ENCODE measurements at regions not wholly inside any gene's neighbourhood (a gene's known extent, or its start where the extent isn't known, plus 50 kb on each side); places are given as distances from the start of the nearest gene placed in this dataset.

DNA sequence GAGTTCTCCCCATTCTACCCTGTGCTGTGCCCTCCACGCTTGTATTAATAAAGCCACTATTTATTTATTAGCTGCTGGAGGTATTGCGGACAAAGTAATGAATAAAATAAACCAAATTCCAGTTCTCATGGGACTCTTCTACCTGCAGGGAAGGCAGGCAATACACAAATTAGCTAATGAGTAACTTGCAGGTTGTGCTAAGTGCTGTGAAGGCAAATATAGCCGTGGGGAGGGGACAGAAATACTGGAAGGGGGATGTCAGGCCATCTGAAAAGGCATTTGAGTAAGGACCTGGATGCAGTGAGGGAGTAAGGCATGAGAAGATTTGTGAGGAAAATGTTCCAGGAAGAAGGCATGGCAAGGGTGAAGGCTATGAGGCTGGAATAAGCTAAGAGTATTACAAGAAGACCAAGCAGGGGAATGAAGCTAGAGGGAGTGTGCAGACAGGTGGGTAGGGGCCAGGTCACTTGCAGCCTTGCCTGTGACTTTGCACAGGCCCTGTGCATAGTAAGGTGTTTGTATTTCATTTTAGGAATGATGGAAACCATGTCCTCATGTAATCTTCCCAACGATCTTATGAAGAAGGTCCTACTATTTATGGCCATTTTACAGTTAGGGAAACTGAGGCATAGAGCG is 167.5 kb downstream of the PTPN11 start:
- TF ChIP-seq, protein P1, sequence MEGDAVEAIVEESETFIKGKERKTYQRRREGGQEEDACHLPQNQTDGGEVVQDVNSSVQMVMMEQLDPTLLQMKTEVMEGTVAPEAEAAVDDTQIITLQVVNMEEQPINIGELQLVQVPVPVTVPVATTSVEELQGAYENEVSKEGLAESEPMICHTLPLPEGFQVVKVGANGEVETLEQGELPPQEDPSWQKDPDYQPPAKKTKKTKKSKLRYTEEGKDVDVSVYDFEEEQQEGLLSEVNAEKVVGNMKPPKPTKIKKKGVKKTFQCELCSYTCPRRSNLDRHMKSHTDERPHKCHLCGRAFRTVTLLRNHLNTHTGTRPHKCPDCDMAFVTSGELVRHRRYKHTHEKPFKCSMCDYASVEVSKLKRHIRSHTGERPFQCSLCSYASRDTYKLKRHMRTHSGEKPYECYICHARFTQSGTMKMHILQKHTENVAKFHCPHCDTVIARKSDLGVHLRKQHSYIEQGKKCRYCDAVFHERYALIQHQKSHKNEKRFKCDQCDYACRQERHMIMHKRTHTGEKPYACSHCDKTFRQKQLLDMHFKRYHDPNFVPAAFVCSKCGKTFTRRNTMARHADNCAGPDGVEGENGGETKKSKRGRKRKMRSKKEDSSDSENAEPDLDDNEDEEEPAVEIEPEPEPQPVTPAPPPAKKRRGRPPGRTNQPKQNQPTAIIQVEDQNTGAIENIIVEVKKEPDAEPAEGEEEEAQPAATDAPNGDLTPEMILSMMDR (conservative IDR thresholded peaks at IDR 0.05; ENCODE audit: low read length), result no peak
- no peak for TF ChIP-seq EZH2phosphoT487 (IDR thresholded peaks at IDR 0.05; ENCODE audit: borderline replicate concordance)
